AG09309 (cell line): ENCODE measurements at regions not wholly inside any gene's neighbourhood (a gene's known extent, or its start where the extent isn't known, plus 50 kb on each side); places are given as distances from the start of the nearest gene placed in this dataset.

Experiments
- DNase-seq: peaks from one replicate; pipeline ENCODE4 v3.0.0-alpha.2; 2010; ENCODE audit warnings: low read depth
- H3K4me3 ChIP-seq: 2 replicates; pipeline ENCODE4 v1.5.1; 2011; ENCODE audit warnings: mild to moderate bottlenecking, low read depth, low read length, moderate library complexity; ENCODE audit not compliant: control insufficient read depth
- CTCF ChIP-seq: IDR thresholded peaks from 2 replicates; pipeline ENCODE4 v1.5.1; 2011; ENCODE audit warnings: mild to moderate bottlenecking, low read depth, low read length, inconsistent platforms; ENCODE audit not compliant: insufficient read depth, control insufficient read depth; ENCODE audit errors: missing control alignments

DNA sequence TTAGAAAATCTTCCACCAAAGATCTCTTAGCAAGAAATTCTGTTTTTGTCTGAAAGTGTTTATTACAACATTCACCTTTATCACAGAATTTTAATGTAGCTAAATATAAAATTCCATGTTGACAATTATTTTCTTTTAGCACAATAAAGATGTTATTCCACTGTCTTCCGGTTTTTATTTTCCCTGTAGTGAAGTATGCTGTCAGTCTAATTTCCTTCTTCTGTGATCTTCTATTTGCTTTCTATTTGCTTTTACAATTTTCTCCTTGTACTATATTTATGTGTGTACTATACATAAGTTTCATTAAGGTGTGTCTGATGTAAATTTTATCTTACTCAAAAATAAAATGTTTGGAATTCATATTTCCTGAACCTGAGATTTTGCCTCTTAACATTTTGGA is 117.5 kb upstream of the PPP2R3A start:
- no peak for DNase-seq
- H3K4me3 ChIP-seq = no peak overlapping the region
- TF ChIP-seq CTCF = no peak

DNA sequence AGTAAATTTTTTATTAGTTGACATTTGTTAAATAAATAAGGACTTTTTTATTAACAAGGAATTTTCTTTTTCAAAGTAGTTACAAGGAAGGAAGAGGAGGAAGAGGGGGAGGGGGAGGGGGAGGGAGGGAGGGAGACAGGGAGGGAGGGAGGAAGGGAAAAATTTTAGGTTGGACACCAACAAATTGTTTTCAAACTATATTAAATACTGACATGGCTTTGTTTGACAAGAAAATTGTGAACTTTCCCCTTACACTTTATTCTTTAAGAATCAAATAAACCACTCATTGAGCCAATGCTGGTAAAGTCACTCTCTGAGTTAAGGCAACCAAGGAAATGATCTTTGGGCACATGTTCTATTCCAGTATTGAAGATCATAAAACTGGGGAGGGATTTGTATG is 115.7 kb upstream of the PPP2R3A start:
- DNase-seq = no peak
- TF ChIP-seq CTCF = no peak
- H3K4me3 ChIP-seq = no peak overlapping the region

GRCh38 chr3:135851201-135852081 is 114.1 kb upstream of the PPP2R3A start:
- no peak for TF ChIP-seq CTCF
- no peak overlapping the region for H3K4me3 ChIP-seq
- no peak for DNase-seq

GRCh38 chr3:135853981-135854380 is 111.5 kb upstream of the PPP2R3A start:
- DNase-seq = no peak
- no peak overlapping the region for H3K4me3 ChIP-seq
- no peak for TF ChIP-seq CTCF

DNA sequence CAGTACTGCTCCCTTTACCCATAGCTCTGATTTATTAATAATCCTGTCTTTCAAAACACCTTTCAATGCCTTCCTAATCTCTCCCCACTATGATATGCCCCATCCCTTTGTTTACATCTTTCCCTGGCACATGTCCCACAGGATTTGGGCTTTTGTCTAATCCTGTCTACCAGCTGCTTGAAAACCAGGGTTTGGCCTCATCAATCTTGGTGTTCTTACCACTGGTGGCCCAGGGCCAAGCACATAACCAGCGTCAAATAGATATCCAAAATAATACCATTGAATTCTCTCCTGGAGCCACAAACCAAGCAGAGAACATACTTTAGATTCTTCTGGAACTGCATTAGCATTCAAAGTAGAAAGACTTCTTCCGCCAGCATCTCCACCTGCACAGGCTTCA is 104.8 kb upstream of the PPP2R3A start:
- no peak overlapping the region for H3K4me3 ChIP-seq
- DNase-seq = no peak
- TF ChIP-seq CTCF = no peak

GRCh38 chr3:135862361-135862760 is 103.2 kb upstream of the PPP2R3A start:
- no peak overlapping the region for H3K4me3 ChIP-seq
- no peak for DNase-seq
- no peak for TF ChIP-seq CTCF
